HEK293 (cell line): ENCODE measurements at regions not wholly inside any gene's neighbourhood (a gene's known extent, or its start where the extent isn't known, plus 50 kb on each side); places are given as distances from the start of the nearest gene placed in this dataset.
A peak's percentile ranks its signal among the peaks of the same experiment; 100 is the strongest.
"Not testable (repeated sequence)": the region's sequence is repeated elsewhere in the genome, so short reads cannot be mapped to it uniquely, and the experiment has no call there.

ENCODE experiments used
- CTCF ChIA-PET: fragments of 350-600 bp; formaldehyde crosslinking; extraction: SDS; loops from one replicate; lab custom pipeline; 2021; ENCODE audit warnings: antibody characterized with exemption; lab: Yijun Ruan, JAX
- POLR2A ChIA-PET: fragments of 300-600 bp; formaldehyde crosslinking; extraction: SDS; loops from one replicate; lab custom pipeline; 2020; ENCODE audit warnings: antibody characterized with exemption, inconsistent platforms; lab: Yijun Ruan, JAX
- H3K27ac ChIP-seq: fragments of 200-500 bp; sonication (Bioruptor generic); 2 replicates; pipeline ENCODE4 v1.5.1; 2014; ENCODE audit warnings: low read depth, low read length, control low read depth, inconsistent platforms; ENCODE audit errors: extremely low read depth
- H3K36me3 ChIP-seq, 2 experiments: fragments of 200-500 bp in 1 of 2; sonication (Bioruptor generic) in 1 of 2; 1 replicate in 1 of 2; 2 replicates in 1 of 2; pipeline ENCODE4 v1.5.1; 2014 to 2017; ENCODE audit warnings: inconsistent platforms in 2 of 2, low read length in 2 of 2; ENCODE audit not compliant: control insufficient read depth in 2 of 2, insufficient read depth in 1 of 2
- H3K4me1 ChIP-seq: fragments of 200-500 bp; sonication (Bioruptor generic); 2 replicates; pipeline ENCODE4 v1.5.1; 2014; ENCODE audit warnings: mild to moderate bottlenecking, low read length, inconsistent platforms; ENCODE audit not compliant: control insufficient read depth, insufficient read depth
- H3K4me3 ChIP-seq: 2 replicates; pipeline ENCODE4 v1.5.1; 2011; ENCODE audit warnings: low read depth, mild to moderate bottlenecking, control low read depth, low read length, moderate library complexity
- H3K9me3 ChIP-seq: fragments of 200-500 bp; sonication (Bioruptor generic); 2 replicates; pipeline ENCODE4 v1.5.1; 2014; ENCODE audit warnings: low read depth, low read length, inconsistent platforms; ENCODE audit not compliant: control insufficient read depth, insufficient read depth
- GLI4 ChIP-seq: fragments of 450-650 bp; formaldehyde crosslinking; IDR thresholded peaks from 2 replicates; pipeline ENCODE4 v1.5.1; 2016; ENCODE audit warnings: missing biosample characterization, missing genetic modification characterization
- GLIS1 ChIP-seq: fragments of 450-650 bp; formaldehyde crosslinking; IDR thresholded peaks from 2 replicates; pipeline ENCODE4 v1.5.1; 2016; ENCODE audit warnings: missing biosample characterization, missing genetic modification characterization
- HOXD13 ChIP-seq: sonication (generic); formaldehyde crosslinking; IDR thresholded peaks from 2 replicates; pipeline ENCODE4 v1.8.0; 2022; ENCODE audit warnings: missing genetic modification reagents, borderline replicate concordance
- IKZF3 ChIP-seq: fragments of 450-650 bp; IDR thresholded peaks from 2 replicates; pipeline ENCODE4 v1.5.0; 2018; ENCODE audit warnings: missing biosample characterization, mild to moderate bottlenecking, missing genetic modification characterization, moderate library complexity
- PRDM4 ChIP-seq: fragments of 450-650 bp; formaldehyde crosslinking; IDR thresholded peaks from 2 replicates; pipeline ENCODE4 v1.5.1; 2017; ENCODE audit warnings: missing biosample characterization, missing genetic modification characterization
- TCF7L2 ChIP-seq: IDR thresholded peaks from 2 replicates; pipeline ENCODE4 v1.6.1; 2011; ENCODE audit warnings: low read depth, mild to moderate bottlenecking, inconsistent platforms, low read length, moderate library complexity, borderline replicate concordance
- ZBTB10 ChIP-seq: fragments of 450-650 bp; formaldehyde crosslinking; IDR thresholded peaks from 2 replicates; pipeline ENCODE4 v1.5.1; 2016; ENCODE audit warnings: missing biosample characterization, missing genetic modification characterization
- ZBTB8A ChIP-seq: fragments of 450-650 bp; formaldehyde crosslinking; IDR thresholded peaks from 2 replicates; pipeline ENCODE4 v1.5.1; 2016; ENCODE audit warnings: missing biosample characterization, missing genetic modification characterization
- ZFP3 ChIP-seq: fragments of 450-650 bp; formaldehyde crosslinking; IDR thresholded peaks from 2 replicates; pipeline ENCODE4 v1.5.1; 2016; ENCODE audit warnings: low read depth, missing biosample characterization, missing genetic modification characterization
- ZNF404 ChIP-seq: fragments of 450-650 bp; formaldehyde crosslinking; IDR thresholded peaks from 2 replicates; pipeline ENCODE4 v1.5.1; 2017; ENCODE audit warnings: missing biosample characterization, missing genetic modification characterization
- ZNF433 ChIP-seq: fragments of 450-650 bp; formaldehyde crosslinking; IDR thresholded peaks from 2 replicates; pipeline ENCODE4 v1.5.1; 2016; ENCODE audit warnings: missing biosample characterization, missing genetic modification characterization, low read depth
- ZNF488 ChIP-seq: fragments of 450-650 bp; formaldehyde crosslinking; IDR thresholded peaks from 2 replicates; pipeline ENCODE4 v1.5.1; 2016; ENCODE audit warnings: missing biosample characterization, missing genetic modification characterization
- ZNF510 ChIP-seq: fragments of 450-650 bp; formaldehyde crosslinking; IDR thresholded peaks from 2 replicates; pipeline ENCODE4 v1.5.1; 2018; ENCODE audit warnings: mild to moderate bottlenecking, missing genetic modification characterization, missing biosample characterization; ENCODE audit not compliant: insufficient replicate concordance
- ZNF513 ChIP-seq: fragments of 450-650 bp; IDR thresholded peaks from 2 replicates; pipeline ENCODE4 v1.5.1; 2018; ENCODE audit warnings: missing biosample characterization, missing genetic modification characterization
- ZNF585B ChIP-seq: fragments of 450-650 bp; formaldehyde crosslinking; IDR thresholded peaks from 2 replicates; pipeline ENCODE4 v1.5.1; 2016; ENCODE audit warnings: missing biosample characterization, missing genetic modification characterization
- ZNF610 ChIP-seq: fragments of 450-650 bp; formaldehyde crosslinking; IDR thresholded peaks from 2 replicates; pipeline ENCODE4 v1.5.1; 2016; ENCODE audit warnings: missing biosample characterization, missing genetic modification characterization, borderline replicate concordance
- ZNF639 ChIP-seq: fragments of 450-650 bp; formaldehyde crosslinking; IDR thresholded peaks from 2 replicates; pipeline ENCODE4 v1.5.1; 2016; ENCODE audit warnings: missing biosample characterization, missing genetic modification characterization
- ZNF677 ChIP-seq: fragments of 450-650 bp; IDR thresholded peaks from 2 replicates; pipeline ENCODE4 v1.5.0; 2018; ENCODE audit warnings: missing biosample characterization, mild to moderate bottlenecking, missing genetic modification characterization, moderate library complexity
- ZNF704 ChIP-seq: fragments of 450-650 bp; formaldehyde crosslinking; IDR thresholded peaks from 2 replicates; pipeline ENCODE4 v1.5.1; 2016; ENCODE audit warnings: missing biosample characterization, missing genetic modification characterization
- ZXDB ChIP-seq: fragments of 450-650 bp; formaldehyde crosslinking; IDR thresholded peaks from 2 replicates; pipeline ENCODE4 v1.5.1; 2016; ENCODE audit warnings: missing biosample characterization, missing genetic modification characterization

GRCh38 chr9:87386490-87387025 is 111.1 kb upstream of the DAPK1 start:
- no peaks in the 10 kb centered on the region for H3K4me1 ChIP-seq
- H3K27ac ChIP-seq: no peak overlapping the region
- CTCF ChIA-PET: interaction anchor here (0.6 to 1.5 kb wide), 3 partner anchors 19 to 1132 kb away, joined by 3 to 6 read pairs (median 5); no protein-coding TSS in a partner anchor
- no peaks in the 10 kb centered on the region for H3K36me3 ChIP-seq
- TF ChIP-seq HOXD13 (CRISPR knock-in tag) (no peak), TCF7L2 (no peak), ZNF488 (no peak), ZNF585B (no peak), ZNF510 (tag by site-specific recombination) (no peak), ZXDB (no peak), ZNF404 (no peak), ZNF704 (tag by site-specific recombination) (no peak), ZNF513 (tag by site-specific recombination) (no peak), ZNF610 (tag by site-specific recombination) (no peak), ZNF677 (no peak), ZNF639 (tag by site-specific recombination) (no peak), ZBTB8A (tag by site-specific recombination) (no peak), PRDM4 (tag by site-specific recombination) (no peak), ZFP3 (no peak), IKZF3 (no peak)
- TF ChIP-seq, all 188 proteins: peak for 0
- Histone ChIP-seq H3K9me3 (no peaks in the 10 kb centered on the region), H3K4me3 (no peak overlapping the region)
- POLR2A ChIA-PET: no interaction called here

- CTCF ChIA-PET: interaction anchor here (0.6 to 0.9 kb wide), 2 partner anchors 275 to 1133 kb away, joined by 3 to 6 read pairs; no protein-coding TSS in a partner anchor
- Histone ChIP-seq H3K4me1 (no peaks in the 10 kb centered on the region), H3K4me3 (no peak overlapping the region), H3K36me3 (no peaks in the 10 kb centered on the region), H3K9me3 (no peaks in the 10 kb centered on the region), H3K27ac (no peak overlapping the region)
- POLR2A ChIA-PET: no interaction called here
- TF ChIP-seq TCF7L2: no peak
- TF ChIP-seq GLIS1 (tag by site-specific recombination): peak; percentile 14; the same call in 1 of the 2 replicates
- no peak for TF ChIP-seq ZNF433 (tag by site-specific recombination)
- no peak for TF ChIP-seq ZBTB10 (tag by site-specific recombination)
- TF ChIP-seq GLI4 (tag by site-specific recombination): no peak
- no peak for TF ChIP-seq ZFP3
Observed at GRCh38 chr9:87387351-87388011, 110.2 kb upstream of the DAPK1 start.

GRCh38 chr9:87388708-87389107 is 109.0 kb upstream of the DAPK1 start:
- H3K36me3 ChIP-seq, H3K27ac ChIP-seq, H3K9me3 ChIP-seq, H3K4me1 ChIP-seq, H3K4me3 ChIP-seq, POLR2A ChIA-PET: not testable (repeated sequence)
- CTCF ChIA-PET: interaction anchor here (0.7 kb wide), 1 partner anchor 63 kb away, joined by 3 read pairs; no protein-coding TSS in a partner anchor
